Testis (tissue), 2 donors: ENCODE measurements at regions not wholly inside any gene's neighbourhood (a gene's known extent, or its start where the extent isn't known, plus 50 kb on each side); places are given as distances from the start of the nearest gene placed in this dataset.

ENCODE experiments used
- DNase-seq: peaks from one replicate; pipeline ENCODE4 v3.0.0-alpha.2; 2019
- H3K27ac ChIP-seq, 2 donors: fragments of 200-600 bp; sonication (generic); one replicate each; pipeline ENCODE4 v1.5.1; 2019
- H3K27me3 ChIP-seq: fragments of 200-600 bp; sonication (generic); one replicate; pipeline ENCODE4 v1.5.1; 2019
- H3K36me3 ChIP-seq: fragments of 200-600 bp; sonication (generic); one replicate; pipeline ENCODE4 v1.5.1; 2017; ENCODE audit warnings: low read depth; ENCODE audit errors: missing control alignments
- H3K4me1 ChIP-seq: fragments of 200-600 bp; sonication (generic); one replicate; pipeline ENCODE4 v1.5.1; 2019
- H3K4me3 ChIP-seq, 2 donors: fragments of 200-600 bp; sonication (generic); one replicate each; pipeline ENCODE4 v1.5.1; 2017 to 2019
- H3K9me3 ChIP-seq: fragments of 200-600 bp; sonication (generic); one replicate; pipeline ENCODE4 v1.5.1; 2017
- POLR2A ChIP-seq: fragments of 450-650 bp; IDR thresholded peaks from one replicate; pipeline ENCODE4 v1.6.1; 2017; ENCODE audit warnings: antibody characterized with exemption, mild to moderate bottlenecking, moderate library complexity
- WGBS, 2 donors: methylation state at CpG; one replicate each; pipeline ENCODE4 v1.1.5; 2018; 5-methylcytosine and 5-hydroxymethylcytosine counted together
- intact Hi-C: fragments of 100-400 bp; cut with DNase I; formaldehyde crosslinking; loops from one replicate; pipeline ENCODE4 v1.15.1; 2023; ENCODE audit warnings: low total_unique reads
- TF ChIP-seq, protein P1 (sequence below), 3 experiments: fragments of 450-650 bp in 2 of 3; fragments of 200-600 bp in 1 of 3; sonication (generic) in 1 of 3; IDR thresholded peaks; one replicate each; pipeline ENCODE4 v1.5.1; 2016 to 2019; ENCODE audit warnings: antibody characterized with exemption in 3 of 3, mild to moderate bottlenecking in 2 of 3, moderate library complexity in 1 of 3

DNA sequence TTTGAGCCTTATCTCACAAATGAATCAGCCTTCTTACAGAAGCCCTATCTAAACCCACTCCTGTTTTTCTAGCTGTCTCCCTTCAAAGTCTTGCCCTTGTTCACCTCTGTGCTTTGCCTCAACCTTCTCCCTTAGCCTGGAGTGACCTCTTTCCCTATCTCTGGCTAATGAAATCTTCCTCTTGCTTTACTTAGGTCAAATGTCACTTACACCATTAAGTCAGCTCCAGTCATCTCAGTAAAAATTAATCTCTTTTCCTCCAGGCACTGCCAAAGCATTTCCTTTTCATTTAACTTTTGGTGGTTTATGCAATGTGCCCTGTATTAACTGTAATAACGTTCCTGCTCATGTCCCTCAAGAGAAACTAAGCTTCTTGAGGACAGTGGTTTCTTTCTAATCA is 596.5 kb upstream of the MIR17HG start:
- Histone ChIP-seq H3K4me1 (no peaks in the 10 kb centered on the region), H3K27ac (no peak overlapping the region), H3K9me3 (no peaks in the 10 kb centered on the region), H3K36me3 (no peaks in the 10 kb centered on the region), H3K4me3 (no peak overlapping the region), H3K27me3 (no peaks in the 10 kb centered on the region)
- no peak for TF ChIP-seq POLR2A
- TF ChIP-seq, protein P1, sequence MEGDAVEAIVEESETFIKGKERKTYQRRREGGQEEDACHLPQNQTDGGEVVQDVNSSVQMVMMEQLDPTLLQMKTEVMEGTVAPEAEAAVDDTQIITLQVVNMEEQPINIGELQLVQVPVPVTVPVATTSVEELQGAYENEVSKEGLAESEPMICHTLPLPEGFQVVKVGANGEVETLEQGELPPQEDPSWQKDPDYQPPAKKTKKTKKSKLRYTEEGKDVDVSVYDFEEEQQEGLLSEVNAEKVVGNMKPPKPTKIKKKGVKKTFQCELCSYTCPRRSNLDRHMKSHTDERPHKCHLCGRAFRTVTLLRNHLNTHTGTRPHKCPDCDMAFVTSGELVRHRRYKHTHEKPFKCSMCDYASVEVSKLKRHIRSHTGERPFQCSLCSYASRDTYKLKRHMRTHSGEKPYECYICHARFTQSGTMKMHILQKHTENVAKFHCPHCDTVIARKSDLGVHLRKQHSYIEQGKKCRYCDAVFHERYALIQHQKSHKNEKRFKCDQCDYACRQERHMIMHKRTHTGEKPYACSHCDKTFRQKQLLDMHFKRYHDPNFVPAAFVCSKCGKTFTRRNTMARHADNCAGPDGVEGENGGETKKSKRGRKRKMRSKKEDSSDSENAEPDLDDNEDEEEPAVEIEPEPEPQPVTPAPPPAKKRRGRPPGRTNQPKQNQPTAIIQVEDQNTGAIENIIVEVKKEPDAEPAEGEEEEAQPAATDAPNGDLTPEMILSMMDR (IDR thresholded peaks at IDR 0.05) = no peak
- intact Hi-C loops = no loop called here
- no peak for DNase-seq
- WGBS, 2 donors = 44 to 71% methylated on average over 1 of the region's 1 CpG

DNA sequence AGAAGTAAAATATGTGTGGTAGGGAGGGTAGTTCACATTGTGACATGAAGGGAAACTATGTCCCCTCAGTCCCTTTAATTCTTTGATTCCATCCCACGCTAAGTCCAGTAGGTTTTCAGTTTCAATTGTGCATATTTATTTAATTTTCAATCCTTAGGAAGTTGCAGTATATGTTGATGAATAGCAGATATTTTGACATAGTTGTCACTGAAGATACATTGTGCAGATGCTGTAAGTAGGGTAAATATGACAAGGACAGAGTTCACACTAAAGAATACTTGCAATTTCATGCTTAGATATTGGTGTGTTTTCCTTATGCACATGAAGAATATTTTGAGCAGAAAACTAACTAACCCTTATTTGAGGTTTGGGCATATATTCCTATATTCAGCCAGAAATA is 595.4 kb upstream of the MIR17HG start:
- H3K4me3 ChIP-seq = no peak overlapping the region
- no peak overlapping the region for H3K27ac ChIP-seq
- TF ChIP-seq, protein P1 (IDR thresholded peaks at IDR 0.05) = no peak
- no peak for TF ChIP-seq POLR2A
- 94% methylated on average over 1 of the region's 1 CpG for WGBS, 2 donors
- no peaks in the 10 kb centered on the region for H3K36me3 ChIP-seq
- no peaks in the 10 kb centered on the region for H3K27me3 ChIP-seq
- intact Hi-C loops = no loop called here
- no peak for DNase-seq
- no peaks in the 10 kb centered on the region for H3K9me3 ChIP-seq
- no peaks in the 10 kb centered on the region for H3K4me1 ChIP-seq

DNA sequence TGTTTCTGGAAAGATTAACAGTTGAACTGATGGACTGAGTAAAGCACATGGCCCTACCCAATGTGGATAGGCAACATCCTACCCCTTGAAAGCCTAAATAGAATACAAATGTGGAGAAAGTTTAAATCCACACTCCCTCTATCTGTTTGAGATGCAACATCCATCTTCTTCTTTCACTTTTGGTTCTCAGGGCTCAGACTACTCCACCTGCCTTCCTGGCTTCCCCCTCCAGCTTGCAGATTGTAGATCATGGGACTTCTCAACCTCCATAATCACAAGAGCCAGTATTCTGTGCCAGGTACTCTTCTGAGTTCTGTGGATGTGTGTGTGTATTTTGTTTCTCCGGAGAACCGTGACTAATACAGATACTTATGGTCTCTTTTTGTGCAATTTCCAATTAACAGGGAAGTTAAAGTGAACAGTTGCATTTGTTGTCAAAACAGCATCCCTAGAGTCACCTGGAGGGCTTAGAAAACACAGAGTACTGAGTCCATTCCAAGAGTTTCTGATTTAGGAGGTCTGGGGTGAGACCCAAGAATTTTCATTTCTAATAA is 590.3 kb upstream of the MIR17HG start:
- TF ChIP-seq, protein P1 (IDR thresholded peaks at IDR 0.05) = no peak
- no peak for TF ChIP-seq POLR2A
- no peak for DNase-seq
- Histone ChIP-seq H3K27ac (no peak overlapping the region), H3K36me3 (no peaks in the 10 kb centered on the region), H3K27me3 (no peaks in the 10 kb centered on the region), H3K9me3 (no peaks in the 10 kb centered on the region), H3K4me1 (peaks cover 5% of the 10 kb centered on the region), H3K4me3 (no peak overlapping the region)
- WGBS, 2 donors = 47 to 52% methylated on average over 2 of the region's 2 CpGs
- intact Hi-C loops = no loop called here

DNA sequence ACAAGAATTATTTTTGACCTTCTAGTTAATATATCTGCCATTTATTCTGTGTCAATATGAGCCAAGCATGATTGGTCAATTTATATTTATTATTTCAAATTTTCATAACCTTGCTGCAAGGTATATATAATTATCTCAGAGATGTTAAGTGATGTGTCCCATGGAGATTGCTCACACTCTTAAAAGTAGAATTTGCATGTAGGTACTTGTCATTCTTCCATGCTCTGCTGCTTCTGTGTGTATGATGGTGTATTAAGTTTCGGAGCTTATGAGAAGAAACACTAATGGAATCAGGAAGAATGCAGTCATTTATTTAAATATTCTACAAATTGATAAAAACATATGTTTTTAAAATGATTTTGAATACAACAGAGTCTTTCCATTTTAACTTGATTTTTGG is 586.8 kb upstream of the MIR17HG start:
- peaks cover 5% of the 10 kb centered on the region for H3K4me1 ChIP-seq
- H3K36me3 ChIP-seq = no peaks in the 10 kb centered on the region
- intact Hi-C loops = no loop called here
- no peaks in the 10 kb centered on the region for H3K9me3 ChIP-seq
- H3K27ac ChIP-seq = no peak overlapping the region
- no peak for TF ChIP-seq POLR2A
- TF ChIP-seq, protein P1 (IDR thresholded peaks at IDR 0.05) = no peak
- no peak overlapping the region for H3K4me3 ChIP-seq
- no peak for DNase-seq
- no peaks in the 10 kb centered on the region for H3K27me3 ChIP-seq
- 90 to 100% methylated on average over 1 of the region's 1 CpG for WGBS, 2 donors

GRCh38 chr13:90763476-90764150 is 583.9 kb upstream of the MIR17HG start:
- Histone ChIP-seq H3K4me1 (no peaks in the 10 kb centered on the region), H3K36me3 (no peaks in the 10 kb centered on the region), H3K27me3 (no peaks in the 10 kb centered on the region), H3K27ac (no peak overlapping the region), H3K9me3 (no peaks in the 10 kb centered on the region), H3K4me3 (no peak overlapping the region)
- DNase-seq = no peak
- no peak for TF ChIP-seq POLR2A
- TF ChIP-seq, protein P1 (IDR thresholded peaks at IDR 0.05) = no peak
- intact Hi-C loops = no loop called here
- WGBS, 2 donors = 65 to 71% methylated on average over 2 of the region's 2 CpGs
